ENCODE measurements at regions not wholly inside any gene's neighbourhood (a gene's known extent, or its start where the extent isn't known, plus 50 kb on each side); places are given as distances from the start of the nearest gene placed in this dataset.
"Not testable (repeated sequence)": the region's sequence is repeated elsewhere in the genome, so short reads cannot be mapped to it uniquely, and the experiment has no call there.

GRCh38 chr6:100322886-100323285 lies 141.8 kb downstream of the SIM1 start:
- DNase-seq (ENCODE audit: low read depth): no peak

GRCh38 chr6:100320686-100321085 lies 144.0 kb downstream of the SIM1 start:
- DNase-seq (ENCODE audit: low read depth): no peak

DNA sequence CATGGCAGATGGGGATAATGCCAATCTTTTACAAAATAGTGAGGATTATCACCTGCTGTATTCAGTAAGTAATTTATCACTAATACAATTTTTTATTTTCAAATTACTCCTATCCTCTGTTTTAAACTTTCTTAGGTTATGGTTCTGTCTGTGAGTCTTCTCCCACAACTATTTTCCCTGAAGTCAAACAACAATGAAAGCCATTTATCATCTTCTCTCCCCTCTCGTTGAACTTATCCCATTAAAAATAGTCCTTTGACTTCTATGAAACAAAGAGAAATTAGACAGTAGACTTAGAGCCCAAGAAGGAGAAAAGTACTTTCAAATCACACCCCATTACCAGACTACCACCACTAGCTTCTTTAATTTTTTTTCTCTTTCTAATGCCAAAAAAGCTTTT lies 147.7 kb downstream of the SIM1 start:
- DNase-seq (ENCODE audit: low read depth): no peak

DNA sequence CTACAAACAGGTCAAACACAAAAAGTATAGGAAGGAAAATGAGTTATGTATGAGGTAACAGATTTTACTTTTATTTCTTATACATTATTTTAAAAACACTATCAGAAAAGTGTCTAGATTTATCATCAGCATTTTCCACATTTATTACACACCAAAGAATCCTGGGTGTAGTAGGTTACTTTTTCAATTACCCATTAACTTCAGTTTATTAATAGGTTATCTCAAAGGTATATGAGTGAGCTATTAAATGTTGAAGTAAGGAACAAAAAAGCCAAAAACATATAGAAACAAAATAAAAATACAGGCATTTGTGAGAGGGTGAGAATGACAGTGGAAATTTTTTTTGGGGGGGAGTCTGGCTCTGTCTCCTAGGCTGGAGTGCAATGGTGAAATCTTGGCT lies 150.5 kb downstream of the SIM1 start:
- DNase-seq (ENCODE audit: low read depth): no peak

DNA sequence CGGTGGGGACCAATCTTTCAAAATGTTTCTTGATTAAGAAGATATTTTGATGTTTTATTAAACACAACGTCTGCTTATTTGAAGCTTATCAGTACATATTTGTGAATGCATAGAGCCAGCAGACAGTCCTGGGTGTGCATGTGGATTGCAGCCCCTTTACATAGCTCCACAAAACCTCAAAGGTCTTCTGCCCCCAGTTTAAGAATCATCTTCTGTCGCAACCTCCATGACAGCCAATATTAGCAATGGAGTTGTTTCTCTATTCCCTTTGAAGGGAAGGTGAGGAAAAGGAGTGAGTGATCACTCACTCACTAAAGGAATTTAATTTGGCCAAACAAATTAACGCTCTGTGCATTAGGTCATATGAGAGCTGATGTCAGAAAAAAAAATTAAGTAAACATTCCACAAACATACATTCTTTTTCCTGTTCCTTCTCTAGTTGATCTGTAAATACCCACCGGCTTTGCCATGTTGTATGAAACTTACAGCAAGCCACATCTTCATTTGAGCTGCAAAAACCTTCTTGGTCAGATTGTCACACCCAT lies 152.9 kb downstream of the SIM1 start:
- DNase-seq (ENCODE audit: low read depth): no peak

DNA sequence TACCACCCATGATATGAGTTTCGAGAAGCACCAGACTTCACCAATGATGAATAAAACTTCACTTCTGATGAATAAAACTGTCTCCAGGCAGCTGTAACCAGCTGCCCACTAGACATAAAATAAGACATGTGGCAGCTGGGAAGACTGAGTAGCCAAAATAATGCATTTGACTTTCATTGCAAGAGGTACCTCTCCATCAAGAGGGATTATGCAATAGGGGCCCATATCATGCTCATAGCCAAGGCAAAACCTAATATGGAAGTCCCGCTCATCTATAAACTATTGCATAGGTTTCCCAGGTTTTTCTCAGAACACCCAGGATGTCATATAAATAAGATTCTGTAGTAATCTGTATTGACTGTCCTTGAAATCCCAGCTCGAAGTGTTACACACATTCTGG lies 155.5 kb downstream of the SIM1 start:
- DNase-seq (ENCODE audit: low read depth): no peak

DNA sequence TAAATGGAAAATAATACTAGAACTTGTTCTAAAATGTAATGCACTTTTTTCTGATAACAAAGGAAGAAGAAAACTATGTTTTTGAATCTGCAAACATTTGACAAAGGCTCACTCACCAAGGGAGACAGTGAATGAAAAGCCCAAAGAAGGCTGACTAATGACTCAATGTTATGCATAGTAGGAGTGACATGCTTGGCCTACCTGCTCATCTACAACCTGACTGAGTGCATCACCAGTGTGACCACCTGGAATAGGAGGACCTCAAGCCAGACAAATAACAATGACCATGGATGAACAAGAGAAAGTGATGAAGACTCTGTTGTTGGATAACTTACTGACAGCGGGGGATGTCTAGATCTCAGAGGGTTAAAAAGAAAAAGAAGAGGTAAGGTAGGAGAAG lies 157.2 kb downstream of the SIM1 start:
- DNase-seq (ENCODE audit: low read depth): no peak

DNA sequence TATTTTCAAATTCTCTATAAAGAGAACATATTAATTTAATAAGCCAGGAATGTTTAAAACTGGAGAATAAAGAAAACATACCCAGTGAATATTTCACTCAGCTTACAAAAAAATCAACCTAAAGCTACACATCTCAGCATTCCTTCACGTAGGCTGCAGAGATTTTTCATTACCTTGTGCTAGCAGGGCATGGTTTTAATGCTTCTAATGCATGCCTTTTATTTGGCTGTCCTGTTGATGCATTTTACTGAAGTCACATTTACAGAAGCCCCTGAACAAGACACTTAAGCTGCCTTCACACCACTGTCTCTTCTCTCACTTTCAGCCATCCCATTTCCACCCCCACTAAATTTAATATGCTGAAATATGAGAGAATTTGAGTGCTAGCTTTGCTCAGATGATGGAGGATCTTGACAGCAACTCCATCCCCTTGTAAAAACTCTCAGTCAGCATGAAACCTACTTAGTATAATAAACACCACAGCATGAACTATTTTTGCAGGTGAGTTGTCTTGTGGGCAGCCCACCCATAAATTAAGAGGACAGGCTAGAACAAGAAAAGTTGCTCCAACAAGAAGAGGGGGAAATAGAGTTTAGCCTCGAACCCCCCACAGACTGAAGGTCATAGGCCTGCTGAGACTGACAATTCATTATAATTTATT lies 159.4 kb downstream of the SIM1 start:
- DNase-seq (ENCODE audit: low read depth): no peak

GRCh38 chr6:100304575-100304974 lies 160.1 kb downstream of the SIM1 start:
- DNase-seq (ENCODE audit: low read depth): no peak

DNA sequence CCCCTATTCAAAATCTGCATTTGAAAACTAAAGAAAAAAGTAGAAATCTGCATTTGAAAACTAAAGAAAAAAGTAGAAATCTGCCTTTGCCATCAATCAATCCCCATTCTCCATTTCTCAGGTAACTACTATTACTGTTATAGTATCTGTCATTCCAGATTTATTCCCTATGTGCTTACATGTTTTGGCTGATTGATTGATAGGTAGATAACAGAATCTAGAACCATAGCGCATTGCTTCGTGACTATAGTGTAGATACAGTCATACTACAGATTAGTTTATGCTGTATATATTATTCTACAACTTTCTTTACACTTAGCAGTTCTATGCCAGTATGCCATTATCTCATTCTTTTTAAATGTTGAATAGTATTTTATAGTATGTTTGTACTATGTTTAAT lies 163.0 kb downstream of the SIM1 start:
- DNase-seq (ENCODE audit: low read depth): no peak

DNA sequence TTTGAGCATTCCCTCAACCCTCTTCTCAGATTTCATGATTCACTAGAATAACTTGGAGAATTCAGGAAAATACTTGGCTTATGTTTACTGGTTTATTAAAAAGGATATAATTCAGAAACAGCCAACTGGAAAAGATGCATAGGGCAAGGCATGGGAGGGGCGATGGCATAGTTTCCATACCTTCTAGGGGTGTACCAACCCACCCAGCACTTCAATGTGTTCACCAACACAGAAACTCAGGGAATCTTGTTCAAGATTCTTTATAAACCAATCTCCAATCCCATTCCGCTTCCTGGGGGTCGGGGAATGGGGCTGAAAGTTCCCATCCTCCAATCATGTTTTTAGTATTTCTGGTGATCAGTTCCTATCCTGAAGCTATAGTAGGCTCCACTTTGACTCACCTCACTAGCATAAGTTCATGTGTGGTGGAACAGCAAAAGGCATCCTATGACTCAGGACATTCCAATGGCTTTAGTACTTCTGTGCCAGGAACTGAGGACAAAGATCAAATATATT lies 164.4 kb downstream of the SIM1 start:
- no peak for DNase-seq (ENCODE audit: low read depth)

DNA sequence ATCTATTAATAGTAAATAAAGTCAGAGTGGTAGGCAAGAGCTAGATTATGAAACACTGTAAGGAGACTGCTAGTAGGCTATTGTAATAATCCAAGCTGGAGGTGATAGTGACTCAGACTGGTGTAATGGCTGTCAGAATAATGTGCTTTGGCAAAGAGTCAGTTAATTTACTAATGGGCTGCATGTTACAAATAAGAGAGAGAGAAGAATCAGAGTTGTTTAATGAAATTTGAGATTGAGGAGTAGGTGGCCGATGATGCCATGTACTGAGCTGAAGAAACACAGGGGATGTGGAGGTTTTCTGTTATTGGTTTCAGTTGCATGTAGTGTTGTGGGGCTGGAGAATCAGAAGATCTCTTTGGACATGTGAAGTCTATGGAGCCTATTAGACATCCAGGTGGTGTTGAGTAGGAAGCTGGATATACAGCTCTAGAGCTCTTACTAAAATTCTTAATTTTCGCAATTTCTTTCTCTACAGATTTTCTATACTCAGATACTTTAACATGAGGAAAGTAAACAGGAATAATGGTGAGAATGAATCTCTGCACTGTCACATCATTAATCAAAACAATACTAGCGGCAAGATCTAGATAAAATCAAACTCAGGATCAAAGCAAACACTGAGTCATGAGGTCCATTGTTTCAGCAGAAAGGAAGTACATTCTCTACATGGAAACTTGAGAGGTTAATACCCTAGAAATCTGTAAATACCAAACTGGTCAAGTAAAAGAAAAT lies 167.7 kb downstream of the SIM1 start:
- no peak for DNase-seq (ENCODE audit: low read depth)

DNA sequence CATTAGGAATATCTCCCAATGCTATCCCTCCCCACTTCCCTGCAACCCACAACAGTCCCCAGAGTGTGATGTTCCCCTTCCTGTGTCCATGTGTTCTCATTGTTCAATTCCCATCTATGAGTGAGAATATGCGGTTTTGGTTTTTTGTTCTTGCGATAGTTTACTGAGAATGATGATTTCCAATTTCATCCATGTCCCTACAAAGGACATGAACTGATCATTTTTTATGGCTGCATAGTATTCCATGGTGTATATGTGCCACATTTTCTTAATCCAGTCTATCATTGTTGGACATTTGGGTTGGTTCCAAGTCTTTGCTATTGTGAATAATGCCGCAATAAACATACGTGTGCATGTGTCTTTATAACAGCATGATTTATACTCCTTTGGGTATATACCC lies 169.5 kb downstream of the SIM1 start:
- DNase-seq (ENCODE audit: low read depth): not testable (repeated sequence)

DNA sequence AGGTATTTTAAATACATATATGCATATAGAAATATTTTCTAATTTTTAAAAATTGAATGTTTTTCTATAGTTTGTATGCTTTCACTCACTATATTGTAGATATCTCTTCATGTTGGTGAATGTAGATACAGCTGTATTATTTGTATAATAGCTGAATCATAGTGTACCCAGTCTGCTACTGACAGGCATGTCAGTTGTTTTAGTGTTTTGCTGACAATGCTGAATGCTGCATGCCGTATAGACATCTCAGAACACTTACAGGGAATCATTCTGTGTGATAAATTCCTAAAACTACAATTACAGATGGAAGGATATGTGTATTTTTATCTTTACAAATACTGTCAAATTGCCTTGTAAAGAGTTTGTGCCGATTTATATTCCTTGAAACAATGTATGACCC lies 175.4 kb downstream of the SIM1 start:
- no peak for DNase-seq (ENCODE audit: low read depth)

- DNase-seq (ENCODE audit: low read depth): no peak
These were observed 176.4 kb downstream of the SIM1 start for GRCh38 chr6:100288311-100288710.

- DNase-seq (ENCODE audit: low read depth): no peak
These were observed 181.4 kb downstream of the SIM1 start for GRCh38 chr6:100283285-100283684.

DNA sequence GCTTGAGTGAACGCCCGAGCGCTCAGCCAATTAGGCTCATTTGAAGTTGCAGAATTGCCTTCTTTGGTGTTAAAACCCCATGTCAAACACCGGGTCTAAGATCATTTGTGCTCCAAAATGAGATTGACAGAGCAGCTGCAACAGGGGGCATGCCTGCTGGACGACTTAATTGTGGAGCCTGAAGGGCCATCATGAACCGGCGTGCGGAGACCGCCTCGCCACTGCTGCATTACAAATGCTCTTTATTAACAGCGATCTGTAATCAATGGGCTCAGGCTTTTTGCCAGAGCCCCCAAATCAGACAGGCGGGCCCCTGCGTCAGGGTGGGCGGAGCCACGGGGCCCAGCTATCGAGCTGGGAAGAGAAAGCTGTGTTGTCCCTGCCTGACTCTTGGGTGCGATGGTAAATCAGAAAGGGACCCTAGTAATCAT lies 183.2 kb downstream of the SIM1 start:
- no peak for DNase-seq (ENCODE audit: low read depth)

DNA sequence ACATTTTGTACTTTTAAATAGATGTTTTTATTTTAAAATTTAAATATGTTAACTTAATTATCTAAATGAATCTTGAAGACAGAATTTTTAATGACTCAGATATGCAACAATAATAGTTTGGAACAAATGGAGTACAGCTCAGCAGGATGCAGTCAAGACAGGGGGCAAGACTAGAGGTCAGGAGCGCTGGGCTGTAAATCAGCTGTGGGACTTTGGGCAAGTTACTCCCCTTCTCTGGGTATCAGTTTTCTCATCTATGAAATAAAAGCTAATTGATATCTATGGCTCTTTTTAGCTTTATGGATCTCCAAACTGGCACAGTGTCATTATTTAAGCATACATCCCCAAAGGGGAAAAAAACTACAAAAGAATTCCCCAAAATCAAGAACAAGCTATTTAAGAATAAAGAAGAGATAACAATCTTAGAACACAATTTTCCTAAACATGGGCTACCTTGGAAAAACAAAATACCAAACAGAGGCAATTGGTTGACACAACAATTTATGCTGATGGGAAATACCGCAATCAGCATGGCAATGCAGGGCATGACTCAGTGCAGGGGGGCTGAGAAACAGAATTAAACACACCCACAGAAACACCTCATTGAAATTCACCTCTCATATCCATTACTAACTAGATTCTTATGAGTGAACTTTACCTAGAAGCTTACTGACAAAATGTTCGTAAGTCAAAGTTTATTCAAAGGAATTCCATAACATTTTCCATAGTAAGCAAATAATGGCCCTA lies 188.2 kb downstream of the SIM1 start:
- DNase-seq (ENCODE audit: low read depth): no peak

GRCh38 chr6:100274147-100274546 lies 190.6 kb downstream of the SIM1 start:
- no peak for DNase-seq (ENCODE audit: low read depth)

- no peak for DNase-seq (ENCODE audit: low read depth)
These were observed 193.1 kb downstream of the SIM1 start for GRCh38 chr6:100271625-100272024.

- DNase-seq (ENCODE audit: low read depth): no peak
These were observed 193.5 kb downstream of the SIM1 start for GRCh38 chr6:100271202-100271601.

GRCh38 chr6:100269189-100269588 lies 195.5 kb downstream of the SIM1 start:
- no peak for DNase-seq (ENCODE audit: low read depth)

- no peak for DNase-seq (ENCODE audit: low read depth)
These were observed 196.4 kb downstream of the SIM1 start for GRCh38 chr6:100268326-100268725.

Measured in stimulated activated CD8-positive, alpha-beta memory T cell treated with anti-CD3 and anti-CD28 coated beads, Interleukin-4, amount 100 ng/mL, for 24 hours (primary cell).